D721Med (cell line): ENCODE measurements at regions not wholly inside any gene's neighbourhood (a gene's known extent, or its start where the extent isn't known, plus 50 kb on each side); places are given as distances from the start of the nearest gene placed in this dataset.

ENCODE experiments used
- DNase-seq: peaks from one replicate; pipeline ENCODE4 v3.0.0; 2011; ENCODE audit warnings: low spot score; ENCODE audit not compliant: insufficient read length
- FAIRE-seq: peaks from 2 replicates; lab custom pipeline; 2011; peaks lifted over from hg19 to GRCh38; lab: Jason Lieb, UNC
- CTCF ChIP-seq: IDR thresholded peaks from 2 replicates; pipeline ENCODE4 v1.5.1; 2012; ENCODE audit warnings: mild to moderate bottlenecking, control low read depth; ENCODE audit not compliant: insufficient read depth; ENCODE audit errors: missing control alignments

GRCh38 chr7:130985361-130985760, 251.4 kb upstream of the KLF14 start:
- DNase-seq = no peak
- TF ChIP-seq CTCF = no peak
- FAIRE-seq = no peak

- TF ChIP-seq CTCF = no peak
- DNase-seq (no peak), FAIRE-seq (no peak)
Measured at GRCh38 chr7:130986261-130986690, 252.3 kb upstream of the KLF14 start.

GRCh38 chr7:130987092-130987491, 253.1 kb upstream of the KLF14 start:
- DNase-seq = no peak
- FAIRE-seq = no peak
- no peak for TF ChIP-seq CTCF

- FAIRE-seq = no peak
- no peak for TF ChIP-seq CTCF
- no peak for DNase-seq
Measured at GRCh38 chr7:130988443-130988842, 254.4 kb upstream of the KLF14 start.

- TF ChIP-seq CTCF = no peak
- FAIRE-seq (no peak), DNase-seq (no peak)
Measured at GRCh38 chr7:130989101-130989795, 255.2 kb upstream of the KLF14 start.

- FAIRE-seq (no peak), DNase-seq (no peak)
- TF ChIP-seq CTCF = no peak
Measured at GRCh38 chr7:130990178-130990832, 256.3 kb upstream of the KLF14 start.
